ENCODE measurements at regions not wholly inside any gene's neighbourhood (a gene's known extent, or its start where the extent isn't known, plus 50 kb on each side); places are given as distances from the start of the nearest gene placed in this dataset.

- TF ChIP-seq YY1 (IDR thresholded peaks at IDR 0.05): no peak
- no peak for TF ChIP-seq SP1 (IDR thresholded peaks at IDR 0.05)
- TF ChIP-seq JUND (IDR thresholded peaks at IDR 0.05): no peak
- TF ChIP-seq CTCF (IDR thresholded peaks at IDR 0.05; ENCODE audit: low read depth, low read length, missing input control): no peak
- no peak for TF ChIP-seq GABPA (IDR thresholded peaks at IDR 0.05 in 1 of 2, conservative IDR thresholded peaks at IDR 0.05 in 1 of 2)
- TF ChIP-seq ATF3 (IDR thresholded peaks at IDR 0.05): no peak
- TF ChIP-seq HNF4A (conservative IDR thresholded peaks at IDR 0.05): no peak
- TF ChIP-seq HNF4G (IDR thresholded peaks at IDR 0.05): no peak
- TF ChIP-seq RXRA (IDR thresholded peaks at IDR 0.05): no peak
- no peak for TF ChIP-seq ZBTB33 (IDR thresholded peaks at IDR 0.05)
- TF ChIP-seq RAD21 (IDR thresholded peaks at IDR 0.05): no peak
- no peak for DNase-seq (ENCODE audit: low spot score)
- Histone ChIP-seq H3K27ac (ENCODE audit: low read depth in 1 of 2, low read length in 2 of 2) (no peak overlapping the region), H3K9me3 (ENCODE audit: control insufficient read depth in 4 of 4, low read length in 3 of 4) (no peaks in the 10 kb centered on the region), H3K4me1 (ENCODE audit: control insufficient read depth in 4 of 4, insufficient read depth in 4 of 4, low read length in 3 of 4) (no peaks in the 10 kb centered on the region), H3K9ac (ENCODE audit: low read depth in 1 of 2, low read length in 2 of 2) (no peak overlapping the region), H3K36me3 (ENCODE audit: control insufficient read depth in 4 of 4, insufficient read depth in 3 of 4, low read depth in 1 of 4, low read length in 3 of 4) (no peaks in the 10 kb centered on the region), H3K4me3 (ENCODE audit: low read depth in 1 of 3, low read length in 3 of 3) (no peak overlapping the region), H3K27me3 (ENCODE audit: control insufficient read depth in 4 of 4, insufficient read depth in 4 of 4, low read length in 3 of 4) (peaks cover 0 to 2% (median 0%) of the 10 kb centered on the region in 4 donors)
Observed at GRCh38 chr3:27646896-27647295, 75.2 kb downstream of the EOMES start.

GRCh38 chr3:27644941-27645340 lies 77.2 kb downstream of the EOMES start:
- TF ChIP-seq JUND (IDR thresholded peaks at IDR 0.05): no peak
- TF ChIP-seq CTCF (IDR thresholded peaks at IDR 0.05; ENCODE audit: low read depth, low read length, missing input control): no peak
- TF ChIP-seq TAF1 (conservative IDR thresholded peaks at IDR 0.05): no peak
- no peak for TF ChIP-seq HNF4G (IDR thresholded peaks at IDR 0.05)
- TF ChIP-seq HNF4A (conservative IDR thresholded peaks at IDR 0.05): no peak
- TF ChIP-seq REST (IDR thresholded peaks at IDR 0.05): no peak
- TF ChIP-seq YY1 (IDR thresholded peaks at IDR 0.05): no peak
- no peak for TF ChIP-seq RXRA (IDR thresholded peaks at IDR 0.05)
- no peak for TF ChIP-seq EGR1 (IDR thresholded peaks at IDR 0.05; ENCODE audit: low read depth in 2 of 2)
- no peak for TF ChIP-seq RAD21 (IDR thresholded peaks at IDR 0.05)
- no peak for TF ChIP-seq NR2F2 (IDR thresholded peaks at IDR 0.05)
- TF ChIP-seq MAX (IDR thresholded peaks at IDR 0.05): no peak
- TF ChIP-seq SP1 (IDR thresholded peaks at IDR 0.05): no peak
- TF ChIP-seq FOXA1 (IDR thresholded peaks at IDR 0.05): no peak
- TF ChIP-seq ATF3 (IDR thresholded peaks at IDR 0.05): no peak
- no peak for TF ChIP-seq GABPA (IDR thresholded peaks at IDR 0.05 in 1 of 2, conservative IDR thresholded peaks at IDR 0.05 in 1 of 2)
- TF ChIP-seq ZBTB33 (IDR thresholded peaks at IDR 0.05): no peak
- no peak overlapping the region for H3K27ac ChIP-seq (ENCODE audit: low read depth in 1 of 2, low read length in 2 of 2)
- H3K9ac ChIP-seq (ENCODE audit: low read depth in 1 of 2, low read length in 2 of 2): no peak overlapping the region
- no peaks in the 10 kb centered on the region for H3K9me3 ChIP-seq (ENCODE audit: control insufficient read depth in 4 of 4, low read length in 3 of 4)
- no peaks in the 10 kb centered on the region for H3K4me1 ChIP-seq (ENCODE audit: control insufficient read depth in 4 of 4, insufficient read depth in 4 of 4, low read length in 3 of 4)
- peaks cover 0 to 2% (median 0%) of the 10 kb centered on the region in 4 donors for H3K27me3 ChIP-seq (ENCODE audit: control insufficient read depth in 4 of 4, insufficient read depth in 4 of 4, low read length in 3 of 4)
- H3K4me3 ChIP-seq (ENCODE audit: low read depth in 1 of 3, low read length in 3 of 3): no peak overlapping the region
- DNase-seq (ENCODE audit: low spot score): no peak
- 89% methylated on average over 4 of the region's 4 CpGs for WGBS
- H3K36me3 ChIP-seq (ENCODE audit: control insufficient read depth in 4 of 4, insufficient read depth in 3 of 4, low read depth in 1 of 4, low read length in 3 of 4): no peaks in the 10 kb centered on the region

Data from liver (tissue), 8 donors.